Esophagus muscularis mucosa (tissue), 4 donors: ENCODE measurements at regions not wholly inside any gene's neighbourhood (a gene's known extent, or its start where the extent isn't known, plus 50 kb on each side); places are given as distances from the start of the nearest gene placed in this dataset.

ENCODE experiments used
- DNase-seq: peaks from one replicate; pipeline ENCODE4 v3.0.0-alpha.2; 2017; ENCODE audit errors: extremely low spot score
- H3K27ac ChIP-seq, 4 donors: fragments of 200-600 bp; sonication (generic); replicated peaks in 1 of 4; 1 replicate in 3 of 4; 2 replicates in 1 of 4; pipeline ENCODE4 v1.5.1; 2016 to 2019; ENCODE audit warnings: mild to moderate bottlenecking in 1 of 4
- H3K27me3 ChIP-seq, 4 donors: fragments of 200-600 bp; sonication (generic); one replicate each; pipeline versions ENCODE4 v1.5.1 to v1.6.0; 2016 to 2019
- H3K36me3 ChIP-seq, 4 donors: fragments of 200-600 bp; sonication (generic); one replicate each; pipeline ENCODE4 v1.5.1; 2016 to 2019
- H3K4me1 ChIP-seq, 4 donors: fragments of 200-600 bp; sonication (generic); one replicate each; pipeline ENCODE4 v1.5.1; 2016 to 2019
- H3K4me3 ChIP-seq, 4 donors: fragments of 200-600 bp; sonication (generic); 1 replicate in 2 of 4; 2 replicates in 2 of 4; pipeline ENCODE4 v1.5.1; 2016 to 2019; ENCODE audit warnings: mild to moderate bottlenecking in 4 of 4, moderate library complexity in 1 of 4
- H3K9me3 ChIP-seq, 4 donors: fragments of 200-600 bp; sonication (generic); 1 replicate in 3 of 4; 2 replicates in 1 of 4; pipeline ENCODE4 v1.5.1; 2016 to 2019
- EP300 ChIP-seq: sonication (generic); formaldehyde crosslinking; IDR thresholded peaks from one replicate; pipeline ENCODE4 v1.6.1; 2017; ENCODE audit warnings: antibody characterized with exemption
- POLR2A ChIP-seq: fragments of 450-650 bp; IDR thresholded peaks from one replicate; pipeline ENCODE4 v1.6.1; 2017; ENCODE audit warnings: antibody characterized with exemption, moderate library complexity, mild to moderate bottlenecking, low read depth
- POLR2AphosphoS5 ChIP-seq, 2 donors: sonication (generic); formaldehyde crosslinking; IDR thresholded peaks; one replicate each; pipeline ENCODE4 v1.6.1; 2017; ENCODE audit warnings: antibody characterized with exemption in 2 of 2
- WGBS: methylation state at CpG from one replicate; pipeline ENCODE4 v1.1.5; 2018; 5-methylcytosine and 5-hydroxymethylcytosine counted together
- intact Hi-C: fragments of 100-400 bp; cut with DNase I; formaldehyde crosslinking; loops from one replicate; pipeline ENCODE4 v1.15.1; 2023
- TF ChIP-seq, protein P1 (sequence below), 3 experiments: fragments of 200-600 bp in 2 of 3; fragments of 450-650 bp in 1 of 3; sonication (generic) in 2 of 3; IDR thresholded peaks; one replicate each; pipeline ENCODE4 v1.5.1; 2017 to 2019; ENCODE audit warnings: antibody characterized with exemption in 3 of 3, mild to moderate bottlenecking in 2 of 3, moderate library complexity in 1 of 3

DNA sequence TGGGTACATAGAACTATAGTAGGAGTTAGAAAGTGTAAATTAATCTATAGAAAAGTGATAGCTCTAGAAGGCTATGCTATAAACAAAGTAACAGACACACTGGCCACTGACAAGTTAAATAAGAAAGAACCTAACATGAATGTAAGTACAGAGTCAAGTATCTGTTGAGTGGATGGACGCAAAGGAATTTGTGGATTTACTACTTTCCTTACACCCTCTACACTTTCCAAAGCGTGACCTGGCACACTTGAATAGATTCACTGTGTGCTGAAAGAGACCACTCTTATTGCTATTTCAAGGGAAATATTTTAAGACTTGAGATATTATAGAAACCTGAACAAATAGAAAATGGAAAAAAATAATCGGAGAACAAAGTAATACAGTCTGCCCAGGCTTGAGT is 142.8 kb upstream of the SAMSN1 start:
- H3K27ac ChIP-seq: no peak overlapping the region
- TF ChIP-seq, protein P1, sequence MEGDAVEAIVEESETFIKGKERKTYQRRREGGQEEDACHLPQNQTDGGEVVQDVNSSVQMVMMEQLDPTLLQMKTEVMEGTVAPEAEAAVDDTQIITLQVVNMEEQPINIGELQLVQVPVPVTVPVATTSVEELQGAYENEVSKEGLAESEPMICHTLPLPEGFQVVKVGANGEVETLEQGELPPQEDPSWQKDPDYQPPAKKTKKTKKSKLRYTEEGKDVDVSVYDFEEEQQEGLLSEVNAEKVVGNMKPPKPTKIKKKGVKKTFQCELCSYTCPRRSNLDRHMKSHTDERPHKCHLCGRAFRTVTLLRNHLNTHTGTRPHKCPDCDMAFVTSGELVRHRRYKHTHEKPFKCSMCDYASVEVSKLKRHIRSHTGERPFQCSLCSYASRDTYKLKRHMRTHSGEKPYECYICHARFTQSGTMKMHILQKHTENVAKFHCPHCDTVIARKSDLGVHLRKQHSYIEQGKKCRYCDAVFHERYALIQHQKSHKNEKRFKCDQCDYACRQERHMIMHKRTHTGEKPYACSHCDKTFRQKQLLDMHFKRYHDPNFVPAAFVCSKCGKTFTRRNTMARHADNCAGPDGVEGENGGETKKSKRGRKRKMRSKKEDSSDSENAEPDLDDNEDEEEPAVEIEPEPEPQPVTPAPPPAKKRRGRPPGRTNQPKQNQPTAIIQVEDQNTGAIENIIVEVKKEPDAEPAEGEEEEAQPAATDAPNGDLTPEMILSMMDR (IDR thresholded peaks at IDR 0.05): no peak
- TF ChIP-seq POLR2AphosphoS5 (IDR thresholded peaks at IDR 0.05): no peak
- no peak for TF ChIP-seq EP300
- no peak for DNase-seq
- no peaks in the 10 kb centered on the region for H3K9me3 ChIP-seq
- H3K27me3 ChIP-seq: no peaks in the 10 kb centered on the region
- no peaks in the 10 kb centered on the region for H3K4me1 ChIP-seq
- no peaks in the 10 kb centered on the region for H3K36me3 ChIP-seq
- no peak overlapping the region for H3K4me3 ChIP-seq
- 92% methylated on average over 3 of the region's 3 CpGs for WGBS
- intact Hi-C loops: no loop called here

DNA sequence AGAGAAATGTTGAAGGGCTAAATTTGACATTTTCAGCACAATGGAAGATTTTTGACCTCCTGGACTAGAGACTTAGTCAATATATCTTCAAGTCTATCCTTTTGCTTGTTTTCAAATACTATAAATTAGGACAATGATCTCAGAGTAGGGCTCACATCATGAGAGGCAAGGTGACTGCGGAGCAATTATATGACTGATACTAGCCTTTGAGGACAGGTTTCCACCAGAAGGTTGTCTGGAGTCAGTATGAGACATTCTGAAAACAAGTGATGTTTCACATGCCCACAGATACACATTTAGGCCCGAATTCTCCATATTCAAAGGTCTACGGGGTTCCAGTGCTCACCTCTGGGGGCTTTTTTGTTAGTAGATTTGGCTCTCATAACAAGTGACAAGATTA is 142.3 kb upstream of the SAMSN1 start:
- no peak overlapping the region for H3K27ac ChIP-seq
- H3K27me3 ChIP-seq: no peaks in the 10 kb centered on the region
- WGBS: 96% methylated on average over 3 of the region's 3 CpGs
- intact Hi-C loops: no loop called here
- H3K4me1 ChIP-seq: no peaks in the 10 kb centered on the region
- no peaks in the 10 kb centered on the region for H3K9me3 ChIP-seq
- H3K36me3 ChIP-seq: no peaks in the 10 kb centered on the region
- H3K4me3 ChIP-seq: no peak overlapping the region
- TF ChIP-seq, protein P1 (IDR thresholded peaks at IDR 0.05): no peak
- TF ChIP-seq EP300 (no peak), POLR2AphosphoS5 (IDR thresholded peaks at IDR 0.05) (no peak), POLR2A (no peak)
- no peak for DNase-seq

DNA sequence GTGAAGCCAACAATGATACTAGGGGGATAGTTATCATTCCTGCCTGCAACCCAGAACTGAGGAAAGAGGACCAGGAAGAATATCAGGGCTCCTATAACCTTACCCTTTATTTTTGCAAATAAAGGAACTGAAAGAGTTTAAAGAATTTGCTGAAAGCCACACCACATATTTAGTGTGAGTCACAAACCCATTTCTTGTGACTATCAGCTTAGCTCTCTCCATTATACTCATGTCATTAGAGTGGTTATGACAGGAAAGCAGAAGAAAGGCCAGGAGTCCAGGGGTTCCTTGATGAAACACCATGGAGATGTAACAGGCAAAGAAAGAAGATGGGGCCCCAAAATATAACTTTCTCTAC is 141.1 kb upstream of the SAMSN1 start:
- intact Hi-C loops: no loop called here
- no peak for TF ChIP-seq POLR2A
- TF ChIP-seq, protein P1 (IDR thresholded peaks at IDR 0.05): no peak
- TF ChIP-seq EP300: no peak
- no peak for TF ChIP-seq POLR2AphosphoS5 (IDR thresholded peaks at IDR 0.05)
- Histone ChIP-seq H3K36me3 (no peaks in the 10 kb centered on the region), H3K9me3 (no peaks in the 10 kb centered on the region), H3K4me3 (no peak overlapping the region), H3K4me1 (no peaks in the 10 kb centered on the region), H3K27me3 (no peaks in the 10 kb centered on the region), H3K27ac (no peak overlapping the region)
- no peak for DNase-seq

DNA sequence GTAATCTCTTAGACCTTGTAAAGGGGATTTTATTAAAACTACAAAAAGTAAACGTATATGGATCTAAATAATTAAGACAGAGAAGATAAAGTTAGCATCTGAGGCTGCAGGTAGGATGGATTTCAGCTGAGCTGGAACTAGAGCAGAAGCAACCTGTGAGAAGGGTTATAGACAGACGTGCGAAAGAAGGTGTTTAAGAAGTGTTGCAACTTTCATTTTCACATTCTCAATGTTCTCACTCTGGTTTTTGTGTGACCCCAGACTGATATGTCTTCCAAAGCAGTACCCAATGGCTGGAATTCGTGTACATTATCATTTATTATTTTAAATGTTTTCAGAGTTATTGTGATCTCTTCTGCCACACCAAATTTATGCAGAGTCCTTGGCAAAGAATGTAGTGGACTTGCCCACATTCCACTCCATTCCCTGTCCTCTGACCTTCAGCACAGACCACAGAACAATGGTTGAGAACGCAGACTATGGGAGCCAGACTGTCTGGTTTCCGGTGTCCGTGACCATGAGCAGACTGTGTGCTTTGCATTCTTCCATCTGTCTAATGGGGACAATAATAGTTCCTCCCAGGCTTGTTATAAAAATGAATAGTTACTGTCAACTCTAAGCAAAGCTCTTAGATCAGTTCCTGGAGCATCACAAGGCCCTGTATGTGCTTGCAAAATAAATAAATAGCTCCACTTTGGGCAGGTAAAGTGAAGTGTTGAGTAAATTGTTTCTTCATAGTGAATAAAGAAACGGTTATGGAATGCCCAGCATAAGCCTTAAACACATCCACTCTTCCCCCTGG is 140.6 kb upstream of the SAMSN1 start:
- no peak overlapping the region for H3K27ac ChIP-seq
- 75% methylated on average over 8 of the region's 8 CpGs for WGBS

More for the DNA sequence above, 140.6 kb upstream of the SAMSN1 start:
- no peak overlapping the region for H3K4me3 ChIP-seq
- H3K4me1 ChIP-seq: no peaks in the 10 kb centered on the region
- intact Hi-C loops: no loop called here
- H3K27me3 ChIP-seq: no peaks in the 10 kb centered on the region
- no peak for TF ChIP-seq POLR2AphosphoS5 (IDR thresholded peaks at IDR 0.05)
- TF ChIP-seq EP300: no peak
- TF ChIP-seq POLR2A: no peak
- TF ChIP-seq, protein P1 (IDR thresholded peaks at IDR 0.05): no peak
- no peaks in the 10 kb centered on the region for H3K9me3 ChIP-seq
- DNase-seq: no peak
- no peaks in the 10 kb centered on the region for H3K36me3 ChIP-seq
